Fibroblast of lung (primary cell): ENCODE measurements at regions not wholly inside any gene's neighbourhood (a gene's known extent, or its start where the extent isn't known, plus 50 kb on each side); places are given as distances from the start of the nearest gene placed in this dataset.

Source experiments
- DNase-seq, 2 donors: peaks; one replicate each; pipeline versions ENCODE4 v3.0.0 to v3.0.0-alpha.2; 2010; ENCODE audit warnings: low read depth in 2 of 2
- H2AFZ ChIP-seq: 2 replicates; pipeline ENCODE4 v1.5.1; 2012; ENCODE audit warnings: low read length, control low read depth, inconsistent platforms
- H3K27ac ChIP-seq: 2 replicates; pipeline ENCODE4 v1.5.1; 2011; ENCODE audit warnings: low read length, control low read depth; ENCODE audit not compliant: insufficient read depth
- H3K27me3 ChIP-seq: 2 replicates; pipeline ENCODE4 v1.5.1; 2011; ENCODE audit warnings: mild to moderate bottlenecking, low read length; ENCODE audit not compliant: control insufficient read depth, insufficient read depth
- H3K36me3 ChIP-seq: 2 replicates; pipeline ENCODE4 v1.5.1; 2011; ENCODE audit warnings: low read length; ENCODE audit not compliant: control insufficient read depth, insufficient read depth
- H3K4me1 ChIP-seq: 2 replicates; pipeline ENCODE4 v1.5.1; 2011; ENCODE audit warnings: low read length; ENCODE audit not compliant: control insufficient read depth, insufficient read depth; ENCODE audit errors: extremely low read depth
- H3K4me2 ChIP-seq: 2 replicates; pipeline ENCODE4 v1.5.1; 2011; ENCODE audit warnings: low read length, control low read depth; ENCODE audit not compliant: insufficient read depth; ENCODE audit errors: extremely low read depth
- H3K4me3 ChIP-seq, 4 experiments: fragments of 200-600 bp in 1 of 4; sonication (generic) in 1 of 4; replicated peaks in 1 of 4; 2 replicates each; pipeline ENCODE4 v1.5.1; 2011 to 2016; ENCODE audit warnings: low read length in 4 of 4, low read depth in 3 of 4, mild to moderate bottlenecking in 3 of 4, control low read depth in 2 of 4, inconsistent platforms in 1 of 4, mixed read lengths in 1 of 4; ENCODE audit not compliant: insufficient read depth in 1 of 4; ENCODE audit errors: control extremely low read depth in 1 of 4
- H3K79me2 ChIP-seq: 2 replicates; pipeline ENCODE4 v1.5.1; 2012; ENCODE audit warnings: mild to moderate bottlenecking, low read length, inconsistent platforms; ENCODE audit not compliant: control insufficient read depth, insufficient read depth
- H3K9ac ChIP-seq: 2 replicates; pipeline ENCODE4 v1.5.1; 2011; ENCODE audit warnings: mild to moderate bottlenecking, low read length, control low read depth; ENCODE audit not compliant: insufficient read depth
- H3K9me3 ChIP-seq: 2 replicates; pipeline ENCODE4 v1.5.1; 2012; ENCODE audit warnings: low read depth, low read length; ENCODE audit not compliant: control insufficient read depth, insufficient read depth
- H4K20me1 ChIP-seq: 2 replicates; pipeline ENCODE4 v1.5.1; 2011; ENCODE audit warnings: low read length; ENCODE audit not compliant: control insufficient read depth, insufficient read depth; ENCODE audit errors: extremely low read depth
- EZH2 ChIP-seq: IDR thresholded peaks from 2 replicates; pipeline ENCODE4 v1.5.1; 2012; ENCODE audit warnings: low read length, control low read depth, mild to moderate bottlenecking; ENCODE audit errors: missing control alignments
- TF ChIP-seq, protein P1 (sequence below), 2 donors: IDR thresholded peaks in 1 of 2; conservative IDR thresholded peaks in 1 of 2; 1 replicate in 1 of 2; 2 replicates in 1 of 2; pipeline ENCODE4 v1.5.1; 2011 to 2012; ENCODE audit warnings: low read length in 2 of 2, control low read depth in 1 of 2, inconsistent platforms in 1 of 2, low read depth in 1 of 2, mild to moderate bottlenecking in 1 of 2

GRCh38 chr9:31255211-31255610 lies 1129.2 kb upstream of the ACO1 start:
- DNase-seq, result no peak

GRCh38 chr9:31259824-31260223 lies 1124.6 kb upstream of the ACO1 start:
- no peaks in the 10 kb centered on the region for H3K79me2 ChIP-seq
- H3K9ac ChIP-seq, result no peak overlapping the region
- no peaks in the 10 kb centered on the region for H3K4me1 ChIP-seq
- TF ChIP-seq, protein P1, sequence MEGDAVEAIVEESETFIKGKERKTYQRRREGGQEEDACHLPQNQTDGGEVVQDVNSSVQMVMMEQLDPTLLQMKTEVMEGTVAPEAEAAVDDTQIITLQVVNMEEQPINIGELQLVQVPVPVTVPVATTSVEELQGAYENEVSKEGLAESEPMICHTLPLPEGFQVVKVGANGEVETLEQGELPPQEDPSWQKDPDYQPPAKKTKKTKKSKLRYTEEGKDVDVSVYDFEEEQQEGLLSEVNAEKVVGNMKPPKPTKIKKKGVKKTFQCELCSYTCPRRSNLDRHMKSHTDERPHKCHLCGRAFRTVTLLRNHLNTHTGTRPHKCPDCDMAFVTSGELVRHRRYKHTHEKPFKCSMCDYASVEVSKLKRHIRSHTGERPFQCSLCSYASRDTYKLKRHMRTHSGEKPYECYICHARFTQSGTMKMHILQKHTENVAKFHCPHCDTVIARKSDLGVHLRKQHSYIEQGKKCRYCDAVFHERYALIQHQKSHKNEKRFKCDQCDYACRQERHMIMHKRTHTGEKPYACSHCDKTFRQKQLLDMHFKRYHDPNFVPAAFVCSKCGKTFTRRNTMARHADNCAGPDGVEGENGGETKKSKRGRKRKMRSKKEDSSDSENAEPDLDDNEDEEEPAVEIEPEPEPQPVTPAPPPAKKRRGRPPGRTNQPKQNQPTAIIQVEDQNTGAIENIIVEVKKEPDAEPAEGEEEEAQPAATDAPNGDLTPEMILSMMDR (conservative IDR thresholded peaks at IDR 0.05 in 1 of 2, IDR thresholded peaks at IDR 0.05 in 1 of 2; ENCODE audit: low read depth in 1 of 2, low read length in 2 of 2), result no peak
- TF ChIP-seq EZH2, result no peak
- no peaks in the 10 kb centered on the region for H3K36me3 ChIP-seq
- no peak for DNase-seq
- H3K27ac ChIP-seq, result no peak overlapping the region
- no peaks in the 10 kb centered on the region for H4K20me1 ChIP-seq
- no peaks in the 10 kb centered on the region for H3K9me3 ChIP-seq
- H3K4me2 ChIP-seq, result no peak overlapping the region
- H3K27me3 ChIP-seq, result no peaks in the 10 kb centered on the region
- no peak overlapping the region for H2AFZ ChIP-seq
- H3K4me3 ChIP-seq, result no peak overlapping the region

More at GRCh38 chr9:31255211-31255610, 1129.2 kb upstream of the ACO1 start:
- H3K79me2 ChIP-seq, result no peaks in the 10 kb centered on the region
- TF ChIP-seq, protein P1 (conservative IDR thresholded peaks at IDR 0.05 in 1 of 2, IDR thresholded peaks at IDR 0.05 in 1 of 2; ENCODE audit: low read depth in 1 of 2, low read length in 2 of 2), result no peak
- no peak for TF ChIP-seq EZH2
- no peaks in the 10 kb centered on the region for H3K27me3 ChIP-seq
- no peak overlapping the region for H3K9ac ChIP-seq
- H3K4me2 ChIP-seq, result no peak overlapping the region
- H2AFZ ChIP-seq, result no peak overlapping the region
- H3K27ac ChIP-seq, result no peak overlapping the region
- H3K4me1 ChIP-seq, result no peaks in the 10 kb centered on the region
- no peaks in the 10 kb centered on the region for H3K36me3 ChIP-seq
- no peak overlapping the region for H3K4me3 ChIP-seq
- no peaks in the 10 kb centered on the region for H4K20me1 ChIP-seq
- H3K9me3 ChIP-seq, result no peaks in the 10 kb centered on the region

- DNase-seq, result no peak
- no peak overlapping the region for H3K27ac ChIP-seq
- H3K36me3 ChIP-seq, result no peaks in the 10 kb centered on the region
- TF ChIP-seq EZH2, result no peak
- TF ChIP-seq, protein P1 (conservative IDR thresholded peaks at IDR 0.05 in 1 of 2, IDR thresholded peaks at IDR 0.05 in 1 of 2; ENCODE audit: low read depth in 1 of 2, low read length in 2 of 2), result no peak
- no peak overlapping the region for H3K4me2 ChIP-seq
- no peak overlapping the region for H3K4me3 ChIP-seq
- H2AFZ ChIP-seq, result no peak overlapping the region
- no peaks in the 10 kb centered on the region for H3K27me3 ChIP-seq
- H4K20me1 ChIP-seq, result no peaks in the 10 kb centered on the region
- H3K9me3 ChIP-seq, result no peaks in the 10 kb centered on the region
- H3K79me2 ChIP-seq, result no peaks in the 10 kb centered on the region
- no peak overlapping the region for H3K9ac ChIP-seq
- H3K4me1 ChIP-seq, result no peaks in the 10 kb centered on the region
Observed at GRCh38 chr9:31272456-31273295, 1111.8 kb upstream of the ACO1 start.
